SK-N-SH treated with all-trans-retinoic acid at 6 μM for 48 hours (cell line): ENCODE measurements at regions not wholly inside any gene's neighbourhood (a gene's known extent, or its start where the extent isn't known, plus 50 kb on each side); places are given as distances from the start of the nearest gene placed in this dataset.

Experiments used
- ATAC-seq: fragments of 200-7000 bp; cut with Tn5 transposase; 3 replicates; pipeline ENCODE4 v1.9.1; 2020; ENCODE audit warnings: mild to moderate bottlenecking, moderate library complexity
- ARNTL ChIP-seq: fragments of 450-650 bp; formaldehyde crosslinking; IDR thresholded peaks from 2 replicates; pipeline ENCODE4 v1.5.0; 2020; ENCODE audit warnings: low read depth, mild to moderate bottlenecking, moderate library complexity, borderline replicate concordance
- BACH2 ChIP-seq: fragments of 250-450 bp; sonication (Bioruptor Pico); IDR thresholded peaks from 2 replicates; pipeline ENCODE4 v1.9.0; 2021; ENCODE audit warnings: mild to moderate bottlenecking, borderline replicate concordance
- CSDC2 ChIP-seq: fragments of 250-450 bp; sonication (Bioruptor Pico); IDR thresholded peaks from 2 replicates; pipeline ENCODE4 v1.5.0; 2020; ENCODE audit warnings: mild to moderate bottlenecking, moderate library complexity
- ESRRG ChIP-seq: fragments of 250-450 bp; sonication (Bioruptor Pico); IDR thresholded peaks from 2 replicates; pipeline ENCODE4 v1.6.1; 2021; ENCODE audit warnings: mild to moderate bottlenecking
- GLIS3 ChIP-seq: fragments of 250-450 bp; sonication (Bioruptor Pico); IDR thresholded peaks from 2 replicates; pipeline ENCODE4 v1.5.0; 2020; ENCODE audit warnings: mild to moderate bottlenecking, moderate library complexity
- OSR1 ChIP-seq: fragments of 250-450 bp; sonication (Bioruptor Pico); IDR thresholded peaks from 2 replicates; pipeline ENCODE4 v1.8.0; 2022; ENCODE audit warnings: moderate library complexity, mild to moderate bottlenecking, inconsistent platforms
- PPARA ChIP-seq: fragments of 250-450 bp; sonication (Bioruptor Pico); IDR thresholded peaks from 2 replicates; pipeline ENCODE4 v1.5.0; 2020; ENCODE audit warnings: mild to moderate bottlenecking, borderline replicate concordance
- RARB ChIP-seq: fragments of 250-450 bp; sonication (Bioruptor Pico); IDR thresholded peaks from 2 replicates; pipeline ENCODE4 v1.8.0; 2021; ENCODE audit warnings: mild to moderate bottlenecking, moderate library complexity
- SNAI2 ChIP-seq: fragments of 250-450 bp; sonication (Bioruptor Pico); IDR thresholded peaks from 2 replicates; pipeline ENCODE4 v1.5.0; 2020; ENCODE audit warnings: mild to moderate bottlenecking, moderate library complexity
- TCF4 ChIP-seq: fragments of 250-450 bp; sonication (Bioruptor Pico); IDR thresholded peaks from 2 replicates; pipeline ENCODE4 v1.8.0; 2021; ENCODE audit warnings: mild to moderate bottlenecking, moderate library complexity, borderline replicate concordance
- TOX ChIP-seq: fragments of 250-450 bp; sonication (Bioruptor Pico); IDR thresholded peaks from 2 replicates; pipeline ENCODE4 v1.8.0; 2021; ENCODE audit warnings: mild to moderate bottlenecking, moderate library complexity, borderline replicate concordance
- ZC3H10 ChIP-seq: fragments of 250-450 bp; sonication (Bioruptor Pico); IDR thresholded peaks from 2 replicates; pipeline ENCODE4 v1.5.1; 2021; ENCODE audit warnings: mild to moderate bottlenecking, moderate library complexity
- ZFP3 ChIP-seq: fragments of 250-450 bp; sonication (Bioruptor Pico); IDR thresholded peaks from 2 replicates; pipeline ENCODE4 v1.5.0; 2020; ENCODE audit warnings: mild to moderate bottlenecking, moderate library complexity
- ZFP30 ChIP-seq: fragments of 450-650 bp; formaldehyde crosslinking; IDR thresholded peaks from 2 replicates; pipeline ENCODE4 v1.5.0; 2022; ENCODE audit warnings: mild to moderate bottlenecking, moderate library complexity
- ZNF565 ChIP-seq: fragments of 450-650 bp; formaldehyde crosslinking; conservative IDR thresholded peaks from 2 replicates; pipeline ENCODE4 v1.5.0; 2020; ENCODE audit warnings: low read depth, mild to moderate bottlenecking, moderate library complexity
- ZNF8 ChIP-seq: fragments of 450-650 bp; formaldehyde crosslinking; IDR thresholded peaks from 2 replicates; pipeline ENCODE4 v1.5.0; 2020; ENCODE audit warnings: mild to moderate bottlenecking, moderate library complexity
- TF ChIP-seq, protein P1 (sequence below): fragments of 250-450 bp; sonication (Bioruptor Pico); IDR thresholded peaks from 2 replicates; pipeline ENCODE4 v1.8.0; 2020; ENCODE audit warnings: mild to moderate bottlenecking, moderate library complexity, borderline replicate concordance
- TF ChIP-seq, protein P2 (sequence below): fragments of 250-450 bp; sonication (Bioruptor Pico); IDR thresholded peaks from 2 replicates; pipeline ENCODE4 v1.8.0; 2021; ENCODE audit warnings: low read depth, mild to moderate bottlenecking, moderate library complexity, borderline replicate concordance
- TF ChIP-seq, protein P3 (sequence below): fragments of 250-450 bp; sonication (Bioruptor Pico); IDR thresholded peaks from 2 replicates; pipeline ENCODE4 v1.5.1; 2021; ENCODE audit warnings: mild to moderate bottlenecking, moderate library complexity

- TF ChIP-seq, protein P1, sequence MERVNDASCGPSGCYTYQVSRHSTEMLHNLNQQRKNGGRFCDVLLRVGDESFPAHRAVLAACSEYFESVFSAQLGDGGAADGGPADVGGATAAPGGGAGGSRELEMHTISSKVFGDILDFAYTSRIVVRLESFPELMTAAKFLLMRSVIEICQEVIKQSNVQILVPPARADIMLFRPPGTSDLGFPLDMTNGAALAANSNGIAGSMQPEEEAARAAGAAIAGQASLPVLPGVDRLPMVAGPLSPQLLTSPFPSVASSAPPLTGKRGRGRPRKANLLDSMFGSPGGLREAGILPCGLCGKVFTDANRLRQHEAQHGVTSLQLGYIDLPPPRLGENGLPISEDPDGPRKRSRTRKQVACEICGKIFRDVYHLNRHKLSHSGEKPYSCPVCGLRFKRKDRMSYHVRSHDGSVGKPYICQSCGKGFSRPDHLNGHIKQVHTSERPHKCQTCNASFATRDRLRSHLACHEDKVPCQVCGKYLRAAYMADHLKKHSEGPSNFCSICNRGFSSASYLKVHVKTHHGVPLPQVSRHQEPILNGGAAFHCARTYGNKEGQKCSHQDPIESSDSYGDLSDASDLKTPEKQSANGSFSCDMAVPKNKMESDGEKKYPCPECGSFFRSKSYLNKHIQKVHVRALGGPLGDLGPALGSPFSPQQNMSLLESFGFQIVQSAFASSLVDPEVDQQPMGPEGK (CRISPR knock-in tag), result no peak
- TF ChIP-seq ESRRG (CRISPR knock-in tag) (no peak), TOX (CRISPR knock-in tag) (no peak), BACH2 (no peak), ARNTL (no peak), ZNF8 (CRISPR knock-in tag) (no peak), CSDC2 (CRISPR knock-in tag) (no peak), ZFP3 (CRISPR knock-in tag) (no peak)
- TF ChIP-seq, protein P2, sequence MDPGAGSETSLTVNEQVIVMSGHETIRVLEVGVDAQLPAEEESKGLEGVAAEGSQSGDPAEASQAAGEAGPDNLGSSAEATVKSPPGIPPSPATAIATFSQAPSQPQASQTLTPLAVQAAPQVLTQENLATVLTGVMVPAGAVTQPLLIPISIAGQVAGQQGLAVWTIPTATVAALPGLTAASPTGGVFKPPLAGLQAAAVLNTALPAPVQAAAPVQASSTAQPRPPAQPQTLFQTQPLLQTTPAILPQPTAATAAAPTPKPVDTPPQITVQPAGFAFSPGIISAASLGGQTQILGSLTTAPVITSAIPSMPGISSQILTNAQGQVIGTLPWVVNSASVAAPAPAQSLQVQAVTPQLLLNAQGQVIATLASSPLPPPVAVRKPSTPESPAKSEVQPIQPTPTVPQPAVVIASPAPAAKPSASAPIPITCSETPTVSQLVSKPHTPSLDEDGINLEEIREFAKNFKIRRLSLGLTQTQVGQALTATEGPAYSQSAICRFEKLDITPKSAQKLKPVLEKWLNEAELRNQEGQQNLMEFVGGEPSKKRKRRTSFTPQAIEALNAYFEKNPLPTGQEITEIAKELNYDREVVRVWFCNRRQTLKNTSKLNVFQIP (CRISPR knock-in tag), result no peak
- ATAC-seq, result no peak
Measured at GRCh38 chr12:89139390-89139789, 212.9 kb downstream of the DUSP6 start.

- ATAC-seq, result no peak
- TF ChIP-seq OSR1 (CRISPR knock-in tag) (no peak), PPARA (CRISPR knock-in tag) (no peak), CSDC2 (CRISPR knock-in tag) (no peak)
Measured at GRCh38 chr12:89138048-89138852, 214.1 kb downstream of the DUSP6 start.

DNA sequence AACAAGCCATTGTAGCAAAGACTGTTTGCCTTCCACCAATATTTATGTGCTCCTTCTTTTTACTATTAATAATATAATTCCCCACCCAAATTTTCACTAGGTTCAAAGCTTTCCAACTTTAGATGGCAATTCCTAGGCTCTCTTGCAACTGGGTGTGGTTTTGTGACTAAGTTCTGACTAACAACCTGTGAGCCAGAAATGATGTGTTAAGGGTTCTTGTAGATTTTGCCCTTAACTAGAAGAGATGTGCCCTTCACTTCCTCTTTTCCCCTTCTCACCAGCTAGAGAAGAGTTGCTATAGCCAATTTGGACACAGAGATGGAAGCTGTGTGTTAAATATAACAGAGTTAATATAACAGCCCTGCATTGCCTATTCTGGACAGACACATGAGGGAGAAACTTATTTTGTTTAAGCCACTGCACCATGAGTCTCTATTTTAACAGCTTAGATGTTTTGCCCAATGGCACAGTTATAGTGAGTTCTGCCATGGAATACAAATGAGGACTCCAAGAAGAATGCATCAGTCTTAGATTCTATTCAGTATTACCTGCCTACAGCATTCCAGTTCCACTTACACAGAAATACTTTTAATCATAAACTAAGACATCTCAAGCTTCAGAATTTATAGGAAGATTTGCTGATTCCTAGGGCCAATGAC lies 216.2 kb downstream of the DUSP6 start:
- ATAC-seq, result no peak
- TF ChIP-seq, protein P2 (CRISPR knock-in tag), result no peak
- TF ChIP-seq TCF4 (CRISPR knock-in tag), result no peak
- TF ChIP-seq, protein P1 (CRISPR knock-in tag), result no peak
- no peak for TF ChIP-seq GLIS3 (CRISPR knock-in tag)
- TF ChIP-seq RARB (CRISPR knock-in tag), result no peak
- no peak for TF ChIP-seq ESRRG (CRISPR knock-in tag)
- no peak for TF ChIP-seq BACH2
- no peak for TF ChIP-seq ARNTL
- TF ChIP-seq ZNF565, result no peak

DNA sequence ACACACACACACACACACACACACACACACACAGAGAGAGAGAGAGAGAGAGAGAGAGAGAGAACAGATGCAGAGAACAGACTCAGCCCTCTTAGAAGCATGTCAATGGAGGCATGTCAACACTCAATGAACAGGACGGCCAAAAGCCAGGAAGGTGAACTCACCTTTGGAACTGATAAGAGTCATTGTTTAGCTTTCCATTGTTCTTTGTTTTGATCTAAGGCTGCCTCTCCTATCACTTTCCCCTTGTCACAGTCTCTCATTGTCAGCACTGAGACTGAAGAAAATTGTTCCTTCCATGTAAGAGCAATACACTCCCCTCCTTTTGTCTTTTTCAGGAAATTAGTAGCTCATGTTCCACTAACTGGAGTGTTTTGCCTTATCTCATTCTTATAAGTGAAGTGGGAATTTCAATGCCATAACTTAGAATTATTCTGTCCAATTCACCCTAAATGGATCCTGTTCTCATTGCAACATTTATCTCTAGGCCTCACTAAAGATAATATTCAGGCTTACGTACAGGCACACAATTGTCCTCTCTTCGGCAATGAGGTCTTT lies 218.0 kb downstream of the DUSP6 start:
- no peak for ATAC-seq
- TF ChIP-seq, protein P1 (CRISPR knock-in tag), result no peak
- no peak for TF ChIP-seq BACH2
- TF ChIP-seq ARNTL, result no peak
- TF ChIP-seq, protein P2 (CRISPR knock-in tag), result no peak
- TF ChIP-seq ZC3H10 (CRISPR knock-in tag), result no peak
- TF ChIP-seq ZFP3 (CRISPR knock-in tag), result no peak
- TF ChIP-seq RARB (CRISPR knock-in tag), result no peak
- no peak for TF ChIP-seq SNAI2
- TF ChIP-seq ZNF8 (CRISPR knock-in tag), result no peak
- no peak for TF ChIP-seq ZFP30 (CRISPR knock-in tag)
- TF ChIP-seq, protein P3, sequence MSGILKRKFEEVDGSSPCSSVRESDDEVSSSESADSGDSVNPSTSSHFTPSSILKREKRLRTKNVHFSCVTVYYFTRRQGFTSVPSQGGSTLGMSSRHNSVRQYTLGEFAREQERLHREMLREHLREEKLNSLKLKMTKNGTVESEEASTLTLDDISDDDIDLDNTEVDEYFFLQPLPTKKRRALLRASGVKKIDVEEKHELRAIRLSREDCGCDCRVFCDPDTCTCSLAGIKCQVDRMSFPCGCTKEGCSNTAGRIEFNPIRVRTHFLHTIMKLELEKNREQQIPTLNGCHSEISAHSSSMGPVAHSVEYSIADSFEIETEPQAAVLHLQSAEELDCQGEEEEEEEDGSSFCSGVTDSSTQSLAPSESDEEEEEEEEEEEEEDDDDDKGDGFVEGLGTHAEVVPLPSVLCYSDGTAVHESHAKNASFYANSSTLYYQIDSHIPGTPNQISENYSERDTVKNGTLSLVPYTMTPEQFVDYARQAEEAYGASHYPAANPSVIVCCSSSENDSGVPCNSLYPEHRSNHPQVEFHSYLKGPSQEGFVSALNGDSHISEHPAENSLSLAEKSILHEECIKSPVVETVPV (CRISPR knock-in tag), result no peak
- no peak for TF ChIP-seq TCF4 (CRISPR knock-in tag)
- no peak for TF ChIP-seq PPARA (CRISPR knock-in tag)
